Stimulated activated memory B cell treated with anti-CD40 and anti-IgM and Interleukin-4, amounts not matched to agents 10 μg/mL and 1 μg/mL and 100 μg/mL, for 72 hours (primary cell): ENCODE measurements at regions not wholly inside any gene's neighbourhood (a gene's known extent, or its start where the extent isn't known, plus 50 kb on each side); places are given as distances from the start of the nearest gene placed in this dataset.

Experiments
- ATAC-seq: fragments of 150-1000 bp; cut with Tn5 transposase; 2 replicates; pipeline ENCODE4 v1.10.0; 2021
- H3K27ac Mint-ChIP-seq: one replicate; pipeline ENCODE4 v1.8.0; 2022; ENCODE audit warnings: mild to moderate bottlenecking, mixed read lengths
- H3K27me3 Mint-ChIP-seq: one replicate; pipeline ENCODE4 v1.8.0; 2022; ENCODE audit warnings: mixed read lengths
- H3K36me3 Mint-ChIP-seq: one replicate; pipeline ENCODE4 v1.8.0; 2022; ENCODE audit warnings: mixed read lengths
- H3K4me1 Mint-ChIP-seq: one replicate; pipeline ENCODE4 v1.8.0; 2022; ENCODE audit warnings: mixed read lengths
- H3K4me3 Mint-ChIP-seq: one replicate; pipeline ENCODE4 v1.8.0; 2022; ENCODE audit warnings: mild to moderate bottlenecking, moderate library complexity, mixed read lengths
- H3K9me3 Mint-ChIP-seq: one replicate; pipeline ENCODE4 v1.8.0; 2022; ENCODE audit warnings: mixed read lengths

- Mint-ChIP-seq H3K36me3 (no peaks in the 10 kb centered on the region), H3K4me3 (no peak overlapping the region), H3K27me3 (peaks cover 10% of the 10 kb centered on the region), H3K4me1 (no peaks in the 10 kb centered on the region), H3K9me3 (no peaks in the 10 kb centered on the region), H3K27ac (no peak overlapping the region)
- ATAC-seq = no peak
Measured at GRCh38 chr3:178059119-178059518, 477.1 kb upstream of the KCNMB2 start.

- Mint-ChIP-seq H3K27me3 (peaks cover 3% of the 10 kb centered on the region), H3K36me3 (no peaks in the 10 kb centered on the region), H3K4me3 (no peak overlapping the region), H3K4me1 (no peaks in the 10 kb centered on the region), H3K9me3 (no peaks in the 10 kb centered on the region), H3K27ac (no peak overlapping the region)
- ATAC-seq = no peak
Measured at GRCh38 chr3:178059836-178060235, 476.4 kb upstream of the KCNMB2 start.

- peaks cover 4% of the 10 kb centered on the region for H3K27me3 Mint-ChIP-seq
Measured at GRCh38 chr3:178060407-178060806, 475.8 kb upstream of the KCNMB2 start.

GRCh38 chr3:178062126-178062525 lies 474.1 kb upstream of the KCNMB2 start:
- no peak overlapping the region for H3K27ac Mint-ChIP-seq
- no peaks in the 10 kb centered on the region for H3K4me1 Mint-ChIP-seq
- H3K9me3 Mint-ChIP-seq = peaks cover 4% of the 10 kb centered on the region
- no peak for ATAC-seq
- peaks cover 9% of the 10 kb centered on the region for H3K27me3 Mint-ChIP-seq
- no peaks in the 10 kb centered on the region for H3K36me3 Mint-ChIP-seq
- H3K4me3 Mint-ChIP-seq = no peak overlapping the region

More at GRCh38 chr3:178060407-178060806, 475.8 kb upstream of the KCNMB2 start:
- H3K27ac Mint-ChIP-seq = no peak overlapping the region
- ATAC-seq = no peak
- no peaks in the 10 kb centered on the region for H3K4me1 Mint-ChIP-seq
- H3K4me3 Mint-ChIP-seq = no peak overlapping the region
- peaks cover 2% of the 10 kb centered on the region for H3K9me3 Mint-ChIP-seq
- no peaks in the 10 kb centered on the region for H3K36me3 Mint-ChIP-seq

- no peaks in the 10 kb centered on the region for H3K4me1 Mint-ChIP-seq
- H3K9me3 Mint-ChIP-seq = peaks cover 4% of the 10 kb centered on the region
- H3K27ac Mint-ChIP-seq = no peak overlapping the region
- no peak for ATAC-seq
- no peak overlapping the region for H3K4me3 Mint-ChIP-seq
- no peaks in the 10 kb centered on the region for H3K36me3 Mint-ChIP-seq
- H3K27me3 Mint-ChIP-seq = peaks cover 9% of the 10 kb centered on the region
Measured at GRCh38 chr3:178063461-178063860, 472.8 kb upstream of the KCNMB2 start.

GRCh38 chr3:178067721-178068120 lies 468.5 kb upstream of the KCNMB2 start:
- H3K36me3 Mint-ChIP-seq = no peaks in the 10 kb centered on the region
- no peak overlapping the region for H3K27ac Mint-ChIP-seq
- no peak overlapping the region for H3K4me3 Mint-ChIP-seq
- H3K4me1 Mint-ChIP-seq = no peaks in the 10 kb centered on the region
- no peak for ATAC-seq
- H3K9me3 Mint-ChIP-seq = peaks cover 4% of the 10 kb centered on the region
- H3K27me3 Mint-ChIP-seq = peaks cover 19% of the 10 kb centered on the region

- ATAC-seq = no peak
- no peak overlapping the region for H3K27ac Mint-ChIP-seq
- no peak overlapping the region for H3K4me3 Mint-ChIP-seq
- peaks cover 6% of the 10 kb centered on the region for H3K4me1 Mint-ChIP-seq
- peaks cover 10% of the 10 kb centered on the region for H3K27me3 Mint-ChIP-seq
- H3K36me3 Mint-ChIP-seq = no peaks in the 10 kb centered on the region
- H3K9me3 Mint-ChIP-seq = no peaks in the 10 kb centered on the region
Measured at GRCh38 chr3:178072391-178073305, 463.6 kb upstream of the KCNMB2 start.

GRCh38 chr3:178073366-178073765 lies 462.9 kb upstream of the KCNMB2 start:
- Mint-ChIP-seq H3K4me1 (peaks cover 6% of the 10 kb centered on the region), H3K4me3 (no peak overlapping the region), H3K9me3 (no peaks in the 10 kb centered on the region), H3K27me3 (peaks cover 10% of the 10 kb centered on the region), H3K36me3 (no peaks in the 10 kb centered on the region), H3K27ac (no peak overlapping the region)
- ATAC-seq = no peak

- Mint-ChIP-seq H3K4me3 (no peak overlapping the region), H3K27ac (no peak overlapping the region), H3K36me3 (no peaks in the 10 kb centered on the region), H3K9me3 (no peaks in the 10 kb centered on the region), H3K27me3 (peaks cover 10% of the 10 kb centered on the region), H3K4me1 (peaks cover 6% of the 10 kb centered on the region)
- ATAC-seq = no peak
Measured at GRCh38 chr3:178075344-178075743, 460.9 kb upstream of the KCNMB2 start.

GRCh38 chr3:178078953-178079352 lies 457.3 kb upstream of the KCNMB2 start:
- Mint-ChIP-seq H3K27ac (no peak overlapping the region), H3K9me3 (no peaks in the 10 kb centered on the region), H3K4me3 (no peak overlapping the region), H3K4me1 (peaks cover 6% of the 10 kb centered on the region), H3K27me3 (no peaks in the 10 kb centered on the region), H3K36me3 (no peaks in the 10 kb centered on the region)
- no peak for ATAC-seq

- Mint-ChIP-seq H3K27ac (no peak overlapping the region), H3K9me3 (no peaks in the 10 kb centered on the region), H3K27me3 (peaks cover 6% of the 10 kb centered on the region), H3K36me3 (no peaks in the 10 kb centered on the region), H3K4me3 (no peak overlapping the region), H3K4me1 (peaks cover 6% of the 10 kb centered on the region)
- no peak for ATAC-seq
Measured at GRCh38 chr3:178079966-178080365, 456.3 kb upstream of the KCNMB2 start.

- peaks cover 16% of the 10 kb centered on the region for H3K27me3 Mint-ChIP-seq
- H3K9me3 Mint-ChIP-seq = no peaks in the 10 kb centered on the region
- H3K4me1 Mint-ChIP-seq = no peaks in the 10 kb centered on the region
- no peak overlapping the region for H3K27ac Mint-ChIP-seq
- no peak overlapping the region for H3K4me3 Mint-ChIP-seq
- ATAC-seq = no peak
- no peaks in the 10 kb centered on the region for H3K36me3 Mint-ChIP-seq
Measured at GRCh38 chr3:178082326-178082906, 453.8 kb upstream of the KCNMB2 start.

GRCh38 chr3:178083906-178084866 lies 452.1 kb upstream of the KCNMB2 start:
- Mint-ChIP-seq H3K36me3 (no peaks in the 10 kb centered on the region), H3K4me3 (no peak overlapping the region), H3K9me3 (no peaks in the 10 kb centered on the region), H3K27me3 (peaks cover 21% of the 10 kb centered on the region), H3K27ac (no peak overlapping the region), H3K4me1 (no peaks in the 10 kb centered on the region)
- no peak for ATAC-seq

- no peak overlapping the region for H3K4me3 Mint-ChIP-seq
Measured at GRCh38 chr3:178084938-178085816, 451.1 kb upstream of the KCNMB2 start.

More at GRCh38 chr3:178084938-178085816, 451.1 kb upstream of the KCNMB2 start:
- no peaks in the 10 kb centered on the region for H3K4me1 Mint-ChIP-seq
- H3K36me3 Mint-ChIP-seq = no peaks in the 10 kb centered on the region
- H3K27me3 Mint-ChIP-seq = peaks cover 29% of the 10 kb centered on the region
- no peaks in the 10 kb centered on the region for H3K9me3 Mint-ChIP-seq
- H3K27ac Mint-ChIP-seq = no peak overlapping the region
- no peak for ATAC-seq
